ENCODE measurements at regions not wholly inside any gene's neighbourhood (a gene's known extent, or its start where the extent isn't known, plus 50 kb on each side); places are given as distances from the start of the nearest gene placed in this dataset.

DNA sequence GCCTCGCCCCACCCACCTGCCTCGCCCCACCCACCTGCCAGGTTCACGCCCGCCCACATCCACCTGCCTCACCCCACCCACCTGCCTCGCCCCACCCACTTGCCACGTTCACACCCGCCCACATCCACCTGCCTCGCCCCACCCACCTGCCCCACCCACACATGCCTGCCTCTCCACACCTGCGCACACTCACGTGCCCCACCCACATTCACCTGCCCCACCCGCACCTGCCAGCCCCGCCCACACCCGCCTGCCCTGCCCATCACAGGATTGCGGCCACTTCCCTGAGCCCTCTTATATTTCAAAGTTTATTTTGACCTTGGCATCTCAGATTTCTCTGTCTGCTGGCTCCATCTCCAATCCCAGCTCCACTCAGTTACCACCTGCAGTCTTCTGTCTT, 217.5 kb upstream of the SOX11 start:
- Histone ChIP-seq H3K9me3 (ENCODE audit: severe bottlenecking) (no peaks in the 10 kb centered on the region), H3K27me3 (ENCODE audit: insufficient read depth, low read depth, severe bottlenecking) (no peaks in the 10 kb centered on the region), H3K27ac (no peak overlapping the region), H3K36me3 (no peaks in the 10 kb centered on the region), H3K4me3 (ENCODE audit: low read depth, low read length) (no peak overlapping the region)
- no peak for DNase-seq
- TF ChIP-seq CTCF (IDR thresholded peaks at IDR 0.05; ENCODE audit: low read depth, low read length), result no peak

- no peaks in the 10 kb centered on the region for H3K27me3 ChIP-seq (ENCODE audit: insufficient read depth, low read depth, severe bottlenecking)
- DNase-seq, result no peak
- no peak overlapping the region for H3K27ac ChIP-seq
Measured at GRCh38 chr2:5479265-5479928, 212.8 kb upstream of the SOX11 start.

DNA sequence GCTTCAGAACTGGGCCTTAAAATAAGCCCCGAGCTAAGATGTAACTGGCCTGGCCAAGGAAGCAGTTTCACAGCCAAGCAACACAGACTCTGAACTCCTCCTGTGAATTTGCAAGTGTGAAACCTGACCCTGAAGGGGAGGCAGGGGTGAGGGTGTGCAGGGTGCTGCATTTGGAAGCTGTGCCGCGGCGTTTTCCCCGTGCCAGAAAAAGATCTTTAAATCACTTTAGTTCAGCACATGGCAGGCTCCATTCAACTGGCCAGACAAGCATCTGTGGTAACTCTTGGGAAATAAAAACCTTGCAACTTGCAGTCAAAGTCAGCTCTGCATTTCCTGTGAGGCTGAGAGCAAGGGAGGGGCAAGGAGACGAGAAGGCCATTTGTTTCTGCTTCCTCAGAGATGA, 209.3 kb upstream of the SOX11 start:
- no peaks in the 10 kb centered on the region for H3K36me3 ChIP-seq
- no peak overlapping the region for H3K4me3 ChIP-seq (ENCODE audit: low read depth, low read length)

More at GRCh38 chr2:5479265-5479928, 212.8 kb upstream of the SOX11 start:
- no peaks in the 10 kb centered on the region for H3K36me3 ChIP-seq
- H3K4me3 ChIP-seq (ENCODE audit: low read depth, low read length), result no peak overlapping the region
- H3K9me3 ChIP-seq (ENCODE audit: severe bottlenecking), result no peaks in the 10 kb centered on the region
- no peak for TF ChIP-seq CTCF (IDR thresholded peaks at IDR 0.05; ENCODE audit: low read depth, low read length)

DNA sequence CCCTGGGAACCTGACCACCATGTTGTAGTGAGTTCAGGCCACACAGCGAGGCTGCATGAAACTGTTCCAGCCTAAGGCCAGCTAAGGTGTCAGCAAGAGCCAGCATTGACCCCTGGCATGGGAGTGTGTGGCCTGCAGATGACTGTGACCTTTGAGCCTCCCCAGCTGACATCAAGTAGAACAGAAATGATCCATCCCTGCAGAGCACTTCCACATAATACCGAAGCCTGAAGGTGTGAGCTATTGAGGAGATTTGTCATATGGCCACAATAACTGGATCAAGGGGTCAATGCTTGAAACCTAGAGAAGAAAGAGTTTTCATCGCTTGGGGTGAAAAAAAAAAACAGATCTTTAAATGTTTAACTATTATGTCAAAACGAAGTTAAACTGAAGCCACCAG, 207.3 kb upstream of the SOX11 start:
- Histone ChIP-seq H3K27me3 (ENCODE audit: insufficient read depth, low read depth, severe bottlenecking) (no peaks in the 10 kb centered on the region), H3K9me3 (ENCODE audit: severe bottlenecking) (peaks cover 3% of the 10 kb centered on the region), H3K4me3 (ENCODE audit: low read depth, low read length) (no peak overlapping the region), H3K27ac (no peak overlapping the region), H3K36me3 (no peaks in the 10 kb centered on the region)
- DNase-seq, result no peak
- TF ChIP-seq CTCF (IDR thresholded peaks at IDR 0.05; ENCODE audit: low read depth, low read length), result no peak

More for the DNA sequence above, 209.3 kb upstream of the SOX11 start:
- no peak for DNase-seq
- no peak for TF ChIP-seq CTCF (IDR thresholded peaks at IDR 0.05; ENCODE audit: low read depth, low read length)
- H3K27ac ChIP-seq, result no peak overlapping the region
- H3K27me3 ChIP-seq (ENCODE audit: insufficient read depth, low read depth, severe bottlenecking), result no peaks in the 10 kb centered on the region
- H3K9me3 ChIP-seq (ENCODE audit: severe bottlenecking), result peaks cover 3% of the 10 kb centered on the region

DNA sequence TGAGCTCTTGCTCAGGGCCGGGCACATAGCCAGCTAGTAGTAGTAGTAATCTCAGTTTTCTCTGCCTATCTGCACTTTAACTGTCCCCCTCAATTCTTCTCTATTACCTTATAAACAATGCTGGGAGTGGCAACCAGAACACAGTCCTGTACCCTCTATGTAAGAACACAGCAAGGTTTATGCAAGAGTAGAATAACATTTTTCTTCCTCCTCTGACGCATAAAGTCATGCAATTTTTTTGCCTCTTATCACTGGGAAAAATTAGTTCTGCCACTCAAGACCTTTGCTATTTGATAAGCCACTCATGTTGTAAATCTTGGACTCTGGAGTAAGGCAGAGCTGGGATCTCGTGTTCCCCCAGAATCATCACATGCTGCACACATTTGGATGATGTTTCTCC, 200.7 kb upstream of the SOX11 start:
- DNase-seq, result no peak
- H3K4me3 ChIP-seq (ENCODE audit: low read depth, low read length), result no peak overlapping the region
- H3K9me3 ChIP-seq (ENCODE audit: severe bottlenecking), result no peaks in the 10 kb centered on the region
- no peaks in the 10 kb centered on the region for H3K27me3 ChIP-seq (ENCODE audit: insufficient read depth, low read depth, severe bottlenecking)
- H3K27ac ChIP-seq, result no peak overlapping the region
- no peaks in the 10 kb centered on the region for H3K36me3 ChIP-seq
- no peak for TF ChIP-seq CTCF (IDR thresholded peaks at IDR 0.05; ENCODE audit: low read depth, low read length)

GRCh38 chr2:5493256-5493655, 198.9 kb upstream of the SOX11 start:
- H3K36me3 ChIP-seq, result no peaks in the 10 kb centered on the region
- H3K27ac ChIP-seq, result no peak overlapping the region
- H3K4me3 ChIP-seq (ENCODE audit: low read depth, low read length), result no peak overlapping the region
- TF ChIP-seq CTCF (IDR thresholded peaks at IDR 0.05; ENCODE audit: low read depth, low read length), result no peak
- DNase-seq, result no peak
- no peaks in the 10 kb centered on the region for H3K27me3 ChIP-seq (ENCODE audit: insufficient read depth, low read depth, severe bottlenecking)
- H3K9me3 ChIP-seq (ENCODE audit: severe bottlenecking), result no peaks in the 10 kb centered on the region

All from WERI-Rb-1 (cell line).